Adrenal gland (tissue), 9 donors: ENCODE measurements at regions not wholly inside any gene's neighbourhood (a gene's known extent, or its start where the extent isn't known, plus 50 kb on each side); places are given as distances from the start of the nearest gene placed in this dataset.
A peak's percentile ranks its signal among the peaks of the same experiment; 100 is the strongest.

Source experiments
- DNase-seq, 7 donors: peaks; one replicate each; pipeline ENCODE4 v3.0.0-alpha.2; 2019 to 2020
- H3K27ac ChIP-seq, 5 donors: fragments of 200-600 bp; sonication (generic) in 4 of 5; 1 replicate in 3 of 5; 2 replicates in 2 of 5; pipeline versions ENCODE4 v1.5.1 to v1.8.0; 2016 to 2020; ENCODE audit warnings: mild to moderate bottlenecking in 1 of 5
- H3K27me3 ChIP-seq: fragments of 200-600 bp; 2 replicates; pipeline ENCODE4 v1.8.0; 2021
- H3K36me3 ChIP-seq, 2 donors: fragments of 200-600 bp; replicated peaks in 1 of 2; 1 replicate in 1 of 2; 2 replicates in 1 of 2; pipeline versions ENCODE4 v1.5.1 to v1.8.0; 2018 to 2022
- H3K4me1 ChIP-seq, 2 donors: fragments of 200-600 bp; replicated peaks in 1 of 2; 1 replicate in 1 of 2; 2 replicates in 1 of 2; pipeline versions ENCODE4 v1.5.1 to v1.8.0; 2018 to 2021
- H3K4me3 ChIP-seq, 4 donors: fragments of 200-600 bp; sonication (generic) in 3 of 4; one replicate each; pipeline ENCODE4 v1.5.1; 2016 to 2018
- H3K9me3 ChIP-seq, 3 donors: fragments of 200-600 bp; sonication (generic) in 1 of 3; replicated peaks in 1 of 3; 1 replicate in 2 of 3; 2 replicates in 1 of 3; pipeline versions ENCODE4 v1.5.1 to v1.8.0; 2016 to 2021
- CTCF ChIP-seq, 6 experiments: fragments of 450-650 bp in 4 of 6; fragments of 200-600 bp in 2 of 6; sonication (generic) in 1 of 6; IDR thresholded peaks; 1 replicate in 5 of 6; 2 replicates in 1 of 6; pipeline versions ENCODE4 v1.5.1 to v1.8.0; 2016 to 2021; ENCODE audit warnings: antibody characterized with exemption in 6 of 6, mild to moderate bottlenecking in 2 of 6, moderate library complexity in 1 of 6
- POLR2A ChIP-seq, 2 donors: fragments of 450-650 bp; IDR thresholded peaks; one replicate each; pipeline ENCODE4 v1.6.1; 2017; ENCODE audit warnings: antibody characterized with exemption in 2 of 2, mild to moderate bottlenecking in 2 of 2, moderate library complexity in 1 of 2
- WGBS, 4 donors: extraction: QIAGEN DNeasy Blood & Tissue Kit in 2 of 4; methylation state at CpG; one replicate each; pipeline versions ENCODE4 v1.1.5 to v1.1.7; 2013 to 2017; 5-methylcytosine and 5-hydroxymethylcytosine counted together
- intact Hi-C, 2 donors: fragments of 100-400 bp; cut with DNase I; formaldehyde crosslinking; loops; one replicate each; pipeline versions ENCODE4 v1.14.1 to v1.15.0; 2022 to 2023
- donor health status: healthy with polysubstance abuse.
- donor health status: Bipolar disorder and iron deficiency.
- donor health status: DM: yes; HTN: yes; CAD: no.
- donor health status: DM: no; HTN: no; CAD: no.
- donor health status: DM: no; HTN: no; CAD: no.

- WGBS, 4 donors: 86 to 94% (median 91%) methylated on average over 4 of the region's 4 CpGs
- intact Hi-C loops: no loop called here
- H3K27ac ChIP-seq: no peak overlapping the region
- DNase-seq: no peak
- no peaks in the 10 kb centered on the region for H3K4me1 ChIP-seq
- no peaks in the 10 kb centered on the region for H3K9me3 ChIP-seq
- no peak for TF ChIP-seq CTCF (IDR thresholded peaks at IDR 0.05)
- TF ChIP-seq POLR2A (IDR thresholded peaks at IDR 0.05): no peak
- no peak overlapping the region for H3K4me3 ChIP-seq
- H3K27me3 ChIP-seq: no peaks in the 10 kb centered on the region
- no peaks in the 10 kb centered on the region for H3K36me3 ChIP-seq
Measured at GRCh38 chr13:29903996-29904395, 53.6 kb upstream of the UBL3 start.

GRCh38 chr13:29903543-29903942 is 53.1 kb upstream of the UBL3 start:
- H3K36me3 ChIP-seq: no peaks in the 10 kb centered on the region
- no peak for DNase-seq
- no peaks in the 10 kb centered on the region for H3K9me3 ChIP-seq
- H3K4me3 ChIP-seq: no peak overlapping the region
- no peaks in the 10 kb centered on the region for H3K27me3 ChIP-seq
- H3K4me1 ChIP-seq: no peaks in the 10 kb centered on the region
- intact Hi-C loops: no loop called here
- no peak overlapping the region for H3K27ac ChIP-seq
- TF ChIP-seq CTCF (IDR thresholded peaks at IDR 0.05): no peak
- TF ChIP-seq POLR2A (IDR thresholded peaks at IDR 0.05): no peak
- WGBS, 4 donors: 67 to 84% (median 75%) methylated on average over 3 of the region's 3 CpGs

GRCh38 chr13:29902632-29903305 is 52.4 kb upstream of the UBL3 start:
- TF ChIP-seq POLR2A (IDR thresholded peaks at IDR 0.05): no peak
- no peak for TF ChIP-seq CTCF (IDR thresholded peaks at IDR 0.05)
- Histone ChIP-seq H3K4me3 (no peak overlapping the region), H3K36me3 (no peaks in the 10 kb centered on the region), H3K4me1 (no peaks in the 10 kb centered on the region), H3K9me3 (no peaks in the 10 kb centered on the region), H3K27me3 (no peaks in the 10 kb centered on the region), H3K27ac (no peak overlapping the region)
- intact Hi-C loops: no loop called here
- WGBS, 4 donors: 35 to 53% (median 47%) methylated on average over 4 of the region's 4 CpGs
- DNase-seq: no peak

- no peaks in the 10 kb centered on the region for H3K27me3 ChIP-seq
- H3K36me3 ChIP-seq: no peaks in the 10 kb centered on the region
- no peaks in the 10 kb centered on the region for H3K4me1 ChIP-seq
- H3K27ac ChIP-seq: no peak overlapping the region
- DNase-seq: peak in 4 of 7 donors; percentile 13 to 55 (median 26)
- intact Hi-C loops: no loop called here
- no peaks in the 10 kb centered on the region for H3K9me3 ChIP-seq
- 66 to 71% (median 68%) methylated on average over 11 of the region's 11 CpGs for WGBS, 4 donors
- no peak overlapping the region for H3K4me3 ChIP-seq
- no peak for TF ChIP-seq CTCF (IDR thresholded peaks at IDR 0.05)
Measured at GRCh38 chr13:29901710-29902631, 51.6 kb upstream of the UBL3 start.
